HL-60 (cell line): ENCODE measurements at regions not wholly inside any gene's neighbourhood (a gene's known extent, or its start where the extent isn't known, plus 50 kb on each side); places are given as distances from the start of the nearest gene placed in this dataset.

ENCODE experiments used
- DNase-seq, 2 experiments: peaks; one replicate each; pipeline ENCODE4 v3.0.0-alpha.2; 2010 to 2020; ENCODE audit warnings: low read depth in 1 of 2, low spot score in 1 of 2
- H3K27ac ChIP-seq: fragments of 250-450 bp; sonication (Bioruptor Pico); replicated peaks from 2 replicates; pipeline ENCODE4 v1.5.1; 2020; ENCODE audit warnings: mild to moderate bottlenecking, moderate library complexity
- H3K27me3 ChIP-seq: fragments of 250-450 bp; sonication (Bioruptor Pico); 2 replicates; pipeline ENCODE4 v1.5.1; 2021; ENCODE audit warnings: mild to moderate bottlenecking, moderate library complexity; ENCODE audit not compliant: insufficient read depth, poor library complexity, severe bottlenecking
- H3K4me3 ChIP-seq: replicated peaks from 2 replicates; pipeline ENCODE4 v1.5.1; 2011; ENCODE audit warnings: mild to moderate bottlenecking, control low read depth, low read length; ENCODE audit not compliant: insufficient read depth
- GABPA ChIP-seq: IDR thresholded peaks from 2 replicates; pipeline ENCODE4 v1.6.1; 2012; ENCODE audit warnings: low read depth
- POLR2AphosphoS5 ChIP-seq: IDR thresholded peaks from 2 replicates; pipeline ENCODE4 v1.6.1; 2012; ENCODE audit warnings: low read depth
- REST ChIP-seq: IDR thresholded peaks from 2 replicates; pipeline ENCODE4 v1.6.1; 2012; ENCODE audit warnings: low read depth; ENCODE audit not compliant: insufficient replicate concordance
- SPI1 ChIP-seq: IDR thresholded peaks from 2 replicates; pipeline ENCODE4 v1.6.1; 2012; ENCODE audit warnings: low read depth, mild to moderate bottlenecking, borderline replicate concordance
- TF ChIP-seq, protein P1 (sequence below): IDR thresholded peaks from one replicate; pipeline ENCODE4 v1.5.1; 2011; ENCODE audit warnings: low read length, control low read depth, inconsistent platforms; ENCODE audit not compliant: insufficient read depth

DNA sequence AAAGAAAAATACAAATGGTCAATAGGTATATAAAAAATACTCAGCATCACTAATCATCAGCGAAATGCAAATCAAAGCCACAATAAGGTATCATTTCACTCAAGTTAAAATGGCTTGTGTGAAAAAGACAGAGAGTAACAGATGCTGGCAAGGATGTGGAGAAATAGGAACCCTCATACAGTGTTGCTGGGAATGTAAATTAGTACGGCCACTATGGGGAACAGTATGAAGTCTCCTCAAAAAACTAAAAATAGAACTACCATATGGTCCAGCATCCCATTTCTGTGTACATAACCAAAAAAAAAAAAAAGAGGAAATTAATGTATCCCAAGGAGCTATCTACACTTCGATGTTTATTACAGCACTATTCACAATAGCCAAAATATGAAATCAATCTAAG lies 98.1 kb upstream of the TGFBR2 start:
- H3K27me3 ChIP-seq = no peaks in the 10 kb centered on the region
- no peak for TF ChIP-seq GABPA
- no peak for TF ChIP-seq REST
- TF ChIP-seq, protein P1, sequence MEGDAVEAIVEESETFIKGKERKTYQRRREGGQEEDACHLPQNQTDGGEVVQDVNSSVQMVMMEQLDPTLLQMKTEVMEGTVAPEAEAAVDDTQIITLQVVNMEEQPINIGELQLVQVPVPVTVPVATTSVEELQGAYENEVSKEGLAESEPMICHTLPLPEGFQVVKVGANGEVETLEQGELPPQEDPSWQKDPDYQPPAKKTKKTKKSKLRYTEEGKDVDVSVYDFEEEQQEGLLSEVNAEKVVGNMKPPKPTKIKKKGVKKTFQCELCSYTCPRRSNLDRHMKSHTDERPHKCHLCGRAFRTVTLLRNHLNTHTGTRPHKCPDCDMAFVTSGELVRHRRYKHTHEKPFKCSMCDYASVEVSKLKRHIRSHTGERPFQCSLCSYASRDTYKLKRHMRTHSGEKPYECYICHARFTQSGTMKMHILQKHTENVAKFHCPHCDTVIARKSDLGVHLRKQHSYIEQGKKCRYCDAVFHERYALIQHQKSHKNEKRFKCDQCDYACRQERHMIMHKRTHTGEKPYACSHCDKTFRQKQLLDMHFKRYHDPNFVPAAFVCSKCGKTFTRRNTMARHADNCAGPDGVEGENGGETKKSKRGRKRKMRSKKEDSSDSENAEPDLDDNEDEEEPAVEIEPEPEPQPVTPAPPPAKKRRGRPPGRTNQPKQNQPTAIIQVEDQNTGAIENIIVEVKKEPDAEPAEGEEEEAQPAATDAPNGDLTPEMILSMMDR = no peak
- no peak for TF ChIP-seq POLR2AphosphoS5
- TF ChIP-seq SPI1 = no peak
- H3K27ac ChIP-seq = no peak overlapping the region
- no peak for DNase-seq
- no peak overlapping the region for H3K4me3 ChIP-seq

DNA sequence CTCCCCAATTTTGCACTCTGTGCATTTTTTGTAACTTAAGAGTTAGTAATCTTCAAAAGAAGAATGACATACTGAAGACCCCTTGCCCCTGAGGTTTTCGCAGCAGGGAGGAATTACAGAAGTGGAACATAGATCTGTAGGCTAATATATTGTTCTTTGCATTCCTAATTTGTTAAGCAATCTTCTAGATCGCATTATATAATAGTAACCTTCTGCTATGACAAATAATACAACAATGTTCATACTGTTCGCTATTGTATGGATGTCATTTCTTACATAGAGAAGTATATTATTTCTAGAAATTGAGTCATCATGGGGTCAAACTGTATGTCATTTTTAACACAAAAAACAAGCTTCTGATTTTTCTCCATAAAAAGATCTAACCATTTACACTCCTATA lies 95.8 kb upstream of the TGFBR2 start:
- TF ChIP-seq SPI1 (no peak), POLR2AphosphoS5 (no peak)
- TF ChIP-seq, protein P1 = no peak
- Histone ChIP-seq H3K4me3 (no peak overlapping the region), H3K27me3 (no peaks in the 10 kb centered on the region), H3K27ac (no peak overlapping the region)
- DNase-seq = no peak

DNA sequence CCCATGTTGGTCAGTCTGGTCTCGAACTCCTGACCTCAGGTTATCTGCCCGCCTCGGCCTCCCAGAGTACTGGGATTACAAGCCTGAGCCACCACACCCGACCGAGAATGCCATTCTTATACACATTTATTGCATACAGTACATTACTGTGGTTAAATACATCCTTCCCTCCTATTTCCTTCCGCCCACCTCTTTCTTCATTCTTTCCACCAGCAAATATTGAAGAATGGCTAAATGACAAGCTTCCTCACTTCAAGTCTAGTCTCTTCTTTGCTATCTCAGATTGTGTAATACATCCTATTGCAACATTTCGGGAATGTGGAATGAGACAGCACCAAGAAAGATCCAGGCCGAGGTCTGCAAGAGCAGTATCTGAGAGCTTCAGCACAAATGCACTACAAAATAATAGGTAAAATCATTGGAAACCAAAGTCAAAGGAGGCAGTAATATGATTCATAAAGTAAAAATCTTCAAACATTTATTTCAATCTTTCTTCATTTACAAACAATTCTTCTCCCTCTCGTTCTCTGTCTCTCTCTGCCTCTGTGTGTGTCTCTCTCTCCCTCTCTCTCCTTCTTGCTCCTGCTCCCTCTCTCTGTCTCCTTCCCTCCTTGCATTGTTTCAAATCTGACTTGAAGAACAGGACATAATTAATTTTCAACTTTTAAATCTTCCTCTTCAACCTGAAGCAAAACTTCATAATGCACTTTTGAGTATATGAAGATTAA lies 94.7 kb upstream of the TGFBR2 start:
- no peak overlapping the region for H3K4me3 ChIP-seq
- H3K27me3 ChIP-seq = no peaks in the 10 kb centered on the region
- TF ChIP-seq POLR2AphosphoS5 (peak; percentile 43; the same call in 1 of the 2 replicates), SPI1 (peak; percentile 25; the same call in 1 of the 2 replicates), GABPA (no peak)
- no peak overlapping the region for H3K27ac ChIP-seq
- peak; percentile 31 to 55 for DNase-seq

GRCh38 chr3:30512576-30512975 lies 93.8 kb upstream of the TGFBR2 start:
- no peak for DNase-seq
- no peak overlapping the region for H3K27ac ChIP-seq
- H3K27me3 ChIP-seq = no peaks in the 10 kb centered on the region
- TF ChIP-seq, protein P1 = no peak
- TF ChIP-seq SPI1 (no peak), GABPA (no peak), REST (no peak), POLR2AphosphoS5 (no peak)
- no peak overlapping the region for H3K4me3 ChIP-seq
